Parathyroid adenoma (tissue), 2 donors: ENCODE measurements at regions not wholly inside any gene's neighbourhood (a gene's known extent, or its start where the extent isn't known, plus 50 kb on each side); places are given as distances from the start of the nearest gene placed in this dataset.

ENCODE experiments used
- H2AFZ ChIP-seq: fragments of 300-600 bp; sonication (generic); one replicate; pipeline ENCODE4 v1.7.0; 2017; ENCODE audit warnings: antibody characterized with exemption, mild to moderate bottlenecking
- H3K27ac ChIP-seq: fragments of 300-600 bp; sonication (generic); one replicate; pipeline ENCODE4 v1.7.0; 2017
- H3K27me3 ChIP-seq: fragments of 300-600 bp; sonication (generic); one replicate; pipeline ENCODE4 v1.7.0; 2017; ENCODE audit warnings: low read length; ENCODE audit not compliant: control insufficient read depth, insufficient read depth
- H3K36me3 ChIP-seq: fragments of 300-600 bp; sonication (generic); one replicate; pipeline ENCODE4 v1.7.0; 2017; ENCODE audit warnings: low read length; ENCODE audit not compliant: control insufficient read depth, insufficient read depth
- H3K4me1 ChIP-seq: fragments of 300-600 bp; sonication (generic); one replicate; pipeline ENCODE4 v1.7.0; 2017; ENCODE audit warnings: control low read depth
- H3K4me2 ChIP-seq: fragments of 300-600 bp; sonication (generic); one replicate; pipeline ENCODE4 v1.7.0; 2017; ENCODE audit warnings: low read length
- H3K4me3 ChIP-seq: fragments of 300-600 bp; sonication (generic); one replicate; pipeline ENCODE4 v1.7.0; 2017; ENCODE audit warnings: low read depth, low read length
- H3K79me2 ChIP-seq: fragments of 300-600 bp; sonication (generic); one replicate; pipeline ENCODE4 v1.7.0; 2017; ENCODE audit warnings: control low read depth
- H3K9ac ChIP-seq: fragments of 300-600 bp; sonication (generic); one replicate; pipeline ENCODE4 v1.7.0; 2017; ENCODE audit warnings: mild to moderate bottlenecking
- H3K9me3 ChIP-seq: fragments of 300-600 bp; sonication (generic); one replicate; pipeline ENCODE4 v1.7.0; 2017; ENCODE audit warnings: low read length; ENCODE audit not compliant: control insufficient read depth
- TF ChIP-seq, protein P1 (sequence below): fragments of 300-600 bp; sonication (generic); IDR thresholded peaks from one replicate; pipeline ENCODE4 v1.7.0; 2017; ENCODE audit warnings: antibody characterized with exemption, mild to moderate bottlenecking
- donor health status: primary hyperparathyroidism.

GRCh38 chr11:122459064-122459463 is 196.5 kb upstream of the UBASH3B start:
- no peaks in the 10 kb centered on the region for H3K4me1 ChIP-seq
- H2AFZ ChIP-seq: no peak overlapping the region
- no peak overlapping the region for H3K27ac ChIP-seq
- H3K9me3 ChIP-seq: no peaks in the 10 kb centered on the region
- H3K4me2 ChIP-seq: no peak overlapping the region
- no peak overlapping the region for H3K4me3 ChIP-seq
- TF ChIP-seq, protein P1, sequence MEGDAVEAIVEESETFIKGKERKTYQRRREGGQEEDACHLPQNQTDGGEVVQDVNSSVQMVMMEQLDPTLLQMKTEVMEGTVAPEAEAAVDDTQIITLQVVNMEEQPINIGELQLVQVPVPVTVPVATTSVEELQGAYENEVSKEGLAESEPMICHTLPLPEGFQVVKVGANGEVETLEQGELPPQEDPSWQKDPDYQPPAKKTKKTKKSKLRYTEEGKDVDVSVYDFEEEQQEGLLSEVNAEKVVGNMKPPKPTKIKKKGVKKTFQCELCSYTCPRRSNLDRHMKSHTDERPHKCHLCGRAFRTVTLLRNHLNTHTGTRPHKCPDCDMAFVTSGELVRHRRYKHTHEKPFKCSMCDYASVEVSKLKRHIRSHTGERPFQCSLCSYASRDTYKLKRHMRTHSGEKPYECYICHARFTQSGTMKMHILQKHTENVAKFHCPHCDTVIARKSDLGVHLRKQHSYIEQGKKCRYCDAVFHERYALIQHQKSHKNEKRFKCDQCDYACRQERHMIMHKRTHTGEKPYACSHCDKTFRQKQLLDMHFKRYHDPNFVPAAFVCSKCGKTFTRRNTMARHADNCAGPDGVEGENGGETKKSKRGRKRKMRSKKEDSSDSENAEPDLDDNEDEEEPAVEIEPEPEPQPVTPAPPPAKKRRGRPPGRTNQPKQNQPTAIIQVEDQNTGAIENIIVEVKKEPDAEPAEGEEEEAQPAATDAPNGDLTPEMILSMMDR: no peak
- H3K27me3 ChIP-seq: no peaks in the 10 kb centered on the region
- H3K9ac ChIP-seq: no peak overlapping the region
- no peaks in the 10 kb centered on the region for H3K36me3 ChIP-seq
- H3K79me2 ChIP-seq: no peaks in the 10 kb centered on the region

GRCh38 chr11:122453586-122453985 is 201.9 kb upstream of the UBASH3B start:
- Histone ChIP-seq H3K9me3 (no peaks in the 10 kb centered on the region), H3K9ac (no peak overlapping the region), H2AFZ (no peak overlapping the region), H3K27ac (no peak overlapping the region), H3K4me2 (no peak overlapping the region), H3K4me3 (no peak overlapping the region), H3K27me3 (no peaks in the 10 kb centered on the region), H3K4me1 (no peaks in the 10 kb centered on the region), H3K79me2 (no peaks in the 10 kb centered on the region), H3K36me3 (no peaks in the 10 kb centered on the region)
- TF ChIP-seq, protein P1: no peak

GRCh38 chr11:122451911-122452310 is 203.6 kb upstream of the UBASH3B start:
- no peak overlapping the region for H3K27ac ChIP-seq
- no peaks in the 10 kb centered on the region for H3K27me3 ChIP-seq
- H3K79me2 ChIP-seq: no peaks in the 10 kb centered on the region
- no peaks in the 10 kb centered on the region for H3K36me3 ChIP-seq
- H2AFZ ChIP-seq: no peak overlapping the region
- H3K4me2 ChIP-seq: no peak overlapping the region
- no peak overlapping the region for H3K9ac ChIP-seq
- no peak overlapping the region for H3K4me3 ChIP-seq
- H3K4me1 ChIP-seq: no peaks in the 10 kb centered on the region
- no peaks in the 10 kb centered on the region for H3K9me3 ChIP-seq
- TF ChIP-seq, protein P1: no peak

DNA sequence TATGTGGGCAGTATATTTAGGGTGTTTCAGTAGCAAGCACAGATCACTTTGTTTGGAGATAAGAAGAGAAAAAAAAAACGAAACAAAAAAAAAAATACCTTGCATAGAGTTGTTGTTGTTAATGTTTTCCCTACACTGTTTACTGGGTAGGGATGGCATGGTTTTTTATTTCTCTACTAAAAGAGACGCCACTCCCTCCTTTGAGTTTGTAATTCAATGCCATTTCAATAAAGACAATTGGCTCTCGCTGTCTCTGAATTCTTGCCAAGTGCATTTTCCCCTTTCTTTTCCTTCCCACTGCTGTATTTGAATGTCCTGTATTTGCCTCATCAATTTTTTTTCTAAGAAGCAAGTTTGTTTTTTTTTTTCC is 213.9 kb upstream of the UBASH3B start:
- Histone ChIP-seq H3K9ac (no peak overlapping the region), H3K4me3 (peak overlapping the region; percentile 36)

More for the DNA sequence above, 213.9 kb upstream of the UBASH3B start:
- Histone ChIP-seq H3K27me3 (no peaks in the 10 kb centered on the region), H3K4me1 (no peaks in the 10 kb centered on the region), H3K9me3 (no peaks in the 10 kb centered on the region), H3K79me2 (no peaks in the 10 kb centered on the region), H3K36me3 (no peaks in the 10 kb centered on the region), H2AFZ (peak overlapping the region; percentile 65), H3K27ac (peak overlapping the region; percentile 62), H3K4me2 (peak overlapping the region; percentile 62)
- TF ChIP-seq, protein P1: no peak
